T-cell (primary cell): ENCODE measurements at regions not wholly inside any gene's neighbourhood (a gene's known extent, or its start where the extent isn't known, plus 50 kb on each side); places are given as distances from the start of the nearest gene placed in this dataset.

Experiments
- ATAC-seq, 4 experiments: fragments of 200-7000 bp in 3 of 4; fragments of 150-1000 bp in 1 of 4; cut with Tn5 transposase; replicated peaks in 1 of 4; 1 replicate in 3 of 4; 2 replicates in 1 of 4; pipeline ENCODE4 v1.10.0; 2021; ENCODE audit warnings: moderate library complexity in 3 of 4, mild to moderate bottlenecking in 2 of 4, moderate number of reproducible peaks in 1 of 4
- CTCF ChIA-PET, 2 donors: fragments of 300-600 bp; sonication (Branson Sonifier 250); formaldehyde crosslinking; loops; one replicate each; lab custom pipeline; 2022; ENCODE audit warnings: antibody characterized with exemption in 2 of 2; lab: Charles Lee
- POLR2A ChIA-PET, 2 donors: fragments of 300-600 bp; sonication (Branson Sonifier 250); formaldehyde crosslinking; loops; one replicate each; lab custom pipeline; 2022; ENCODE audit warnings: antibody characterized with exemption in 2 of 2; lab: Charles Lee
- DNase-seq, 35 experiments: peaks; one replicate each; pipeline versions ENCODE4 v3.0.0 to v3.0.0-alpha.2; 2013 to 2023
- H3K27ac ChIP-seq: one replicate; pipeline ENCODE4 v1.5.1; 2013; ENCODE audit warnings: low read length
- H3K27me3 ChIP-seq, 2 experiments: replicated peaks in 1 of 2; 1 replicate in 1 of 2; 2 replicates in 1 of 2; pipeline versions ENCODE4 v1.6.1 to v1.7.0; 2013; ENCODE audit warnings: low read length in 1 of 2, mixed read lengths in 1 of 2; ENCODE audit not compliant: control insufficient read depth in 2 of 2, insufficient read depth in 2 of 2; ENCODE audit errors: extremely low read depth in 1 of 2
- H3K36me3 ChIP-seq, 2 donors: 1 replicate in 1 of 2; 2 replicates in 1 of 2; pipeline versions ENCODE4 v1.6.1 to v1.7.0; 2013; ENCODE audit warnings: low read length in 1 of 2; ENCODE audit not compliant: control insufficient read depth in 2 of 2, insufficient read depth in 1 of 2; ENCODE audit errors: extremely low read depth in 1 of 2
- H3K4me1 ChIP-seq, 2 experiments: 1 replicate in 1 of 2; 2 replicates in 1 of 2; pipeline versions ENCODE4 v1.6.1 to v1.7.0; 2013; ENCODE audit warnings: low read length in 2 of 2, mixed read lengths in 1 of 2; ENCODE audit not compliant: insufficient read depth in 2 of 2, control insufficient read depth in 1 of 2; ENCODE audit errors: extremely low read depth in 1 of 2
- H3K4me3 ChIP-seq, 2 donors: 1 replicate in 1 of 2; 2 replicates in 1 of 2; pipeline versions ENCODE4 v1.5.1 to v1.7.0; 2013; ENCODE audit warnings: mild to moderate bottlenecking in 2 of 2, low read length in 1 of 2, moderate library complexity in 1 of 2; ENCODE audit not compliant: control insufficient read depth in 1 of 2; ENCODE audit errors: extremely low read depth in 1 of 2
- H3K9me3 ChIP-seq: 2 replicates; pipeline ENCODE4 v1.7.0; 2013
- H3K27ac Mint-ChIP-seq, 2 donors: one replicate each; pipeline ENCODE4 v1.8.0; 2020 to 2021; ENCODE audit warnings: mild to moderate bottlenecking in 2 of 2, mixed read lengths in 2 of 2
- H3K27me3 Mint-ChIP-seq, 2 donors: one replicate each; pipeline ENCODE4 v1.8.0; 2021 to 2022; ENCODE audit warnings: mixed read lengths in 2 of 2
- H3K36me3 Mint-ChIP-seq: one replicate; pipeline ENCODE4 v1.8.0; 2021; ENCODE audit warnings: mixed read lengths
- H3K4me1 Mint-ChIP-seq, 3 donors: one replicate each; pipeline ENCODE4 v1.8.0; 2020 to 2022; ENCODE audit warnings: mixed read lengths in 3 of 3, mild to moderate bottlenecking in 1 of 3
- H3K4me3 Mint-ChIP-seq, 3 donors: one replicate each; pipeline ENCODE4 v1.8.0; 2020 to 2022; ENCODE audit warnings: mild to moderate bottlenecking in 3 of 3, mixed read lengths in 3 of 3, moderate library complexity in 3 of 3
- H3K9me3 Mint-ChIP-seq, 3 donors: one replicate each; pipeline ENCODE4 v1.8.0; 2020 to 2022; ENCODE audit warnings: mixed read lengths in 3 of 3
- WGBS: methylation state at CpG from one replicate; pipeline ENCODE4 v1.1.5; 2013; ENCODE audit warnings: missing lambda C conversion rate; ENCODE audit not compliant: insufficient coverage; 5-methylcytosine and 5-hydroxymethylcytosine counted together

- ChIA-PET CTCF (no interaction called here), POLR2A (no interaction called here)
- Mint-ChIP-seq H3K4me1 (no peaks in the 10 kb centered on the region), H3K36me3 (no peaks in the 10 kb centered on the region), H3K9me3 (peaks cover 16 to 23% (median 18%) of the 10 kb centered on the region in 3 donors), H3K4me3 (no peak overlapping the region), H3K27me3 (no peaks in the 10 kb centered on the region), H3K27ac (no peak overlapping the region)
- Histone ChIP-seq H3K4me3 (no peak overlapping the region), H3K27me3 (no peaks in the 10 kb centered on the region), H3K27ac (no peak overlapping the region), H3K4me1 (no peaks in the 10 kb centered on the region), H3K9me3 (no peaks in the 10 kb centered on the region), H3K36me3 (no peaks in the 10 kb centered on the region)
- ATAC-seq, result no peak
- 50% methylated on average over 1 of the region's 5 CpGs for WGBS
- DNase-seq, result no peak
Observed at GRCh38 chr11:42536611-42537360, 775.0 kb upstream of the API5 start.

- DNase-seq, result no peak
- no peaks in the 10 kb centered on the region for H3K36me3 ChIP-seq
- 43% methylated on average over 1 of the region's 1 CpG for WGBS
- H3K4me1 ChIP-seq, result no peaks in the 10 kb centered on the region
- Mint-ChIP-seq H3K9me3 (peaks cover 6 to 22% (median 7%) of the 10 kb centered on the region in 3 donors), H3K4me1 (no peaks in the 10 kb centered on the region), H3K4me3 (no peak overlapping the region), H3K36me3 (no peaks in the 10 kb centered on the region), H3K27ac (no peak overlapping the region), H3K27me3 (no peaks in the 10 kb centered on the region)
- POLR2A ChIA-PET, result no interaction called here
- CTCF ChIA-PET, result no interaction called here
- no peak overlapping the region for H3K4me3 ChIP-seq
- H3K27ac ChIP-seq, result no peak overlapping the region
- no peak for ATAC-seq
- no peaks in the 10 kb centered on the region for H3K9me3 ChIP-seq
- H3K27me3 ChIP-seq, result no peaks in the 10 kb centered on the region
Observed at GRCh38 chr11:42542336-42542735, 769.5 kb upstream of the API5 start.

- no peaks in the 10 kb centered on the region for H3K4me1 Mint-ChIP-seq
- no peak overlapping the region for H3K4me3 ChIP-seq
- ATAC-seq (no peak), DNase-seq (no peak)
- ChIA-PET POLR2A (no interaction called here), CTCF (no interaction called here)
- WGBS, result no CpG with 5 or more reads among the region's 1 CpG
- H3K27me3 ChIP-seq, result no peaks in the 10 kb centered on the region
- H3K9me3 Mint-ChIP-seq, result peaks cover 10 to 19% (median 11%) of the 10 kb centered on the region in 3 donors
- no peak overlapping the region for H3K27ac ChIP-seq
- H3K9me3 ChIP-seq, result no peaks in the 10 kb centered on the region
- no peak overlapping the region for H3K4me3 Mint-ChIP-seq
- no peaks in the 10 kb centered on the region for H3K4me1 ChIP-seq
- no peak overlapping the region for H3K27ac Mint-ChIP-seq
- no peaks in the 10 kb centered on the region for H3K36me3 ChIP-seq
- no peaks in the 10 kb centered on the region for H3K36me3 Mint-ChIP-seq
- H3K27me3 Mint-ChIP-seq, result no peaks in the 10 kb centered on the region
Observed at GRCh38 chr11:42543844-42544419, 767.9 kb upstream of the API5 start.

- H3K36me3 Mint-ChIP-seq, result no peaks in the 10 kb centered on the region
Observed at GRCh38 chr11:42544726-42545125, 767.1 kb upstream of the API5 start.

GRCh38 chr11:42545954-42546353 is 765.8 kb upstream of the API5 start:
- ATAC-seq (no peak), DNase-seq (no peak)
- ChIA-PET CTCF (no interaction called here), POLR2A (no interaction called here)
- H3K4me1 Mint-ChIP-seq, result no peaks in the 10 kb centered on the region
- H3K36me3 Mint-ChIP-seq, result no peaks in the 10 kb centered on the region
- H3K4me3 Mint-ChIP-seq, result no peak overlapping the region
- Histone ChIP-seq H3K36me3 (no peaks in the 10 kb centered on the region), H3K27ac (no peak overlapping the region), H3K4me1 (no peaks in the 10 kb centered on the region), H3K27me3 (no peaks in the 10 kb centered on the region), H3K4me3 (no peak overlapping the region), H3K9me3 (no peaks in the 10 kb centered on the region)
- H3K27me3 Mint-ChIP-seq, result no peaks in the 10 kb centered on the region
- peaks cover 4 to 12% (median 8%) of the 10 kb centered on the region in 3 donors for H3K9me3 Mint-ChIP-seq
- WGBS, result no CpG with 5 or more reads among the region's 3 CpGs
- H3K27ac Mint-ChIP-seq, result no peak overlapping the region

More at GRCh38 chr11:42544726-42545125, 767.1 kb upstream of the API5 start:
- CTCF ChIA-PET, result no interaction called here
- Histone ChIP-seq H3K36me3 (no peaks in the 10 kb centered on the region), H3K27ac (no peak overlapping the region), H3K4me1 (no peaks in the 10 kb centered on the region), H3K4me3 (no peak overlapping the region), H3K27me3 (no peaks in the 10 kb centered on the region), H3K9me3 (no peaks in the 10 kb centered on the region)
- no peak for DNase-seq
- no peak overlapping the region for H3K4me3 Mint-ChIP-seq
- no CpG with 5 or more reads among the region's 5 CpGs for WGBS
- no peak for ATAC-seq
- no peaks in the 10 kb centered on the region for H3K4me1 Mint-ChIP-seq
- H3K27ac Mint-ChIP-seq, result no peak overlapping the region
- peaks cover 5 to 15% (median 8%) of the 10 kb centered on the region in 3 donors for H3K9me3 Mint-ChIP-seq
- no peaks in the 10 kb centered on the region for H3K27me3 Mint-ChIP-seq
- POLR2A ChIA-PET, result no interaction called here

GRCh38 chr11:42552786-42553185 is 759.0 kb upstream of the API5 start:
- H3K27me3 ChIP-seq, result no peaks in the 10 kb centered on the region
- WGBS, result no CpG with 5 or more reads among the region's 3 CpGs
- Mint-ChIP-seq H3K4me1 (no peaks in the 10 kb centered on the region), H3K27me3 (no peaks in the 10 kb centered on the region), H3K36me3 (no peaks in the 10 kb centered on the region), H3K9me3 (peaks cover 0 to 7% (median 2%) of the 10 kb centered on the region in 3 donors), H3K4me3 (no peak overlapping the region), H3K27ac (no peak overlapping the region)
- DNase-seq (no peak), ATAC-seq (no peak)
- H3K4me1 ChIP-seq, result no peaks in the 10 kb centered on the region
- H3K9me3 ChIP-seq, result no peaks in the 10 kb centered on the region
- H3K27ac ChIP-seq, result no peak overlapping the region
- CTCF ChIA-PET, result no interaction called here
- no peaks in the 10 kb centered on the region for H3K36me3 ChIP-seq
- POLR2A ChIA-PET, result no interaction called here
- H3K4me3 ChIP-seq, result no peak overlapping the region
